RWPE2 (cell line): ENCODE measurements at regions not wholly inside any gene's neighbourhood (a gene's known extent, or its start where the extent isn't known, plus 50 kb on each side); places are given as distances from the start of the nearest gene placed in this dataset.
A peak's percentile ranks its signal among the peaks of the same experiment; 100 is the strongest.

ENCODE experiments used
- ATAC-seq: fragments of 200-7000 bp; cut with Tn5 transposase; 3 replicates; pipeline ENCODE4 v1.9.1; 2021; ENCODE audit warnings: low read depth
- DNase-seq: peaks from one replicate; pipeline ENCODE4 v3.0.0-alpha.2; 2020; ENCODE audit warnings: low spot score
- H3K27ac ChIP-seq: fragments of 450-650 bp; 2 replicates; pipeline ENCODE4 v1.5.1; 2017; ENCODE audit warnings: mild to moderate bottlenecking; ENCODE audit not compliant: poor library complexity, severe bottlenecking
- H3K27me3 ChIP-seq: fragments of 250-450 bp; sonication (Bioruptor Pico); 2 replicates; pipeline ENCODE4 v1.5.1; 2021; ENCODE audit warnings: mild to moderate bottlenecking, moderate library complexity; ENCODE audit not compliant: insufficient read depth, poor library complexity, severe bottlenecking
- H3K36me3 ChIP-seq: fragments of 250-450 bp; sonication (Bioruptor Pico); 2 replicates; pipeline ENCODE4 v1.5.1; 2020; ENCODE audit warnings: low read depth, mild to moderate bottlenecking, moderate library complexity
- H3K4me1 ChIP-seq: fragments of 250-450 bp; sonication (Bioruptor Pico); 2 replicates; pipeline ENCODE4 v1.5.1; 2021; ENCODE audit warnings: mild to moderate bottlenecking, moderate library complexity; ENCODE audit not compliant: insufficient read depth, poor library complexity, severe bottlenecking
- H3K4me3 ChIP-seq: fragments of 250-450 bp; sonication (Bioruptor Pico); 2 replicates; pipeline ENCODE4 v1.5.1; 2021; ENCODE audit warnings: mild to moderate bottlenecking, moderate library complexity; ENCODE audit not compliant: severe bottlenecking
- H3K9me3 ChIP-seq: fragments of 250-450 bp; sonication (Bioruptor Pico); 2 replicates; pipeline ENCODE4 v1.5.1; 2021; ENCODE audit warnings: mild to moderate bottlenecking, moderate library complexity; ENCODE audit not compliant: severe bottlenecking
- TF ChIP-seq, protein P1 (sequence below): fragments of 450-650 bp; IDR thresholded peaks from one replicate; pipeline ENCODE4 v1.5.1; 2017; ENCODE audit warnings: mild to moderate bottlenecking, moderate library complexity; ENCODE audit not compliant: poor library complexity, severe bottlenecking

DNA sequence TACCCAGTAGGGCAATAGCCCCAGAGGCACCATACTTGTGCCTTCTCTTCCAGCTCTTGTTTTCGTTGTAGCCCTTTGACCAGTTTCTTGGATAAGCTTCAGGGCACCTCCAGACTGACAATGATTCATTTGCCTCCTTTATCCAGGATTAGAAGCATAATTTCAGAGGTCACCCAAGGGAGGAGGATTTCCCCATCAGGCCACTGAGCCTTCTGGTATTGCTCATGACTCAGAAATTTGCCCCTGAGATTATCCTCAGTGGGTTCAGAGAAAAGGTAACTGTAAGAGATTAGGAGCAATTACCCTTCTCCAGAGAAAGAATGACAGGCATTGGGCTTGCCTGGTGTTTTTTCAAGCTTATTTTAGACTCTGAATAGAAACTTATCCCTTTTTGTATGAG is 147.9 kb downstream of the MSX2 start:
- TF ChIP-seq, protein P1, sequence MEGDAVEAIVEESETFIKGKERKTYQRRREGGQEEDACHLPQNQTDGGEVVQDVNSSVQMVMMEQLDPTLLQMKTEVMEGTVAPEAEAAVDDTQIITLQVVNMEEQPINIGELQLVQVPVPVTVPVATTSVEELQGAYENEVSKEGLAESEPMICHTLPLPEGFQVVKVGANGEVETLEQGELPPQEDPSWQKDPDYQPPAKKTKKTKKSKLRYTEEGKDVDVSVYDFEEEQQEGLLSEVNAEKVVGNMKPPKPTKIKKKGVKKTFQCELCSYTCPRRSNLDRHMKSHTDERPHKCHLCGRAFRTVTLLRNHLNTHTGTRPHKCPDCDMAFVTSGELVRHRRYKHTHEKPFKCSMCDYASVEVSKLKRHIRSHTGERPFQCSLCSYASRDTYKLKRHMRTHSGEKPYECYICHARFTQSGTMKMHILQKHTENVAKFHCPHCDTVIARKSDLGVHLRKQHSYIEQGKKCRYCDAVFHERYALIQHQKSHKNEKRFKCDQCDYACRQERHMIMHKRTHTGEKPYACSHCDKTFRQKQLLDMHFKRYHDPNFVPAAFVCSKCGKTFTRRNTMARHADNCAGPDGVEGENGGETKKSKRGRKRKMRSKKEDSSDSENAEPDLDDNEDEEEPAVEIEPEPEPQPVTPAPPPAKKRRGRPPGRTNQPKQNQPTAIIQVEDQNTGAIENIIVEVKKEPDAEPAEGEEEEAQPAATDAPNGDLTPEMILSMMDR = no peak
- ATAC-seq = no peak
- H3K9me3 ChIP-seq = no peaks in the 10 kb centered on the region
- DNase-seq = no peak
- no peaks in the 10 kb centered on the region for H3K4me1 ChIP-seq
- no peak overlapping the region for H3K27ac ChIP-seq
- no peak overlapping the region for H3K4me3 ChIP-seq
- H3K36me3 ChIP-seq = no peaks in the 10 kb centered on the region
- H3K27me3 ChIP-seq = peaks cover 53% of the 10 kb centered on the region

GRCh38 chr5:174852143-174852542 is 127.8 kb downstream of the MSX2 start:
- Histone ChIP-seq H3K27ac (no peak overlapping the region), H3K4me3 (no peak overlapping the region), H3K4me1 (no peaks in the 10 kb centered on the region), H3K36me3 (no peaks in the 10 kb centered on the region), H3K27me3 (no peaks in the 10 kb centered on the region), H3K9me3 (no peaks in the 10 kb centered on the region)
- DNase-seq (no peak), ATAC-seq (no peak)
- TF ChIP-seq, protein P1 = no peak

DNA sequence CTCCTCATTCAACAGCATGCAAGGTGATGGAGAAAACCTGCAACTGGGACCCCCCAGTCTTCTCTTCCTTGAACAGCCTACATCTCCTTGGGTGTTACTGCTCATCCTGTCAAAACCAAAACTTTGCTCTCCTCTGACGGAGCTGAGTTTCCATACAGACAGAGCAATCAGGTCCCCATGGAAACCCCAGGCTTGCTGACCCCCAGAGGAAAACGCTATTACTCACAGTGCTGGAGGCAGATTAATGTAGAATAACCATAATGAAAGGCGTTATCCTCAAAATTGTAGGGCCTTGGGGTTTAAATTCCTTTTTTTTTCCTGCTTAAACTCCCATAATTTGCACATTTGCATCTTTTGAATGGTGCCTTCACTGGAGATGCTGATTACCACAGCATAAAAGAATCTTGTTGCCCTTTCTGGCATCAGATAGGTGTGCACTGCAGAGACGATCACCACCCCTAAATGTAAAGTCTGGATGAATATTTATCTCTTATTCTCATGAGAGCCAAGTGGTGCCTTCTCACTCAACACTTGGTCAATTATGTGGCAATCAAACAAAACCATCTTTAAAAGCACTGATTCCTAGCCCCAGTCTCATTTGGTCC is 126.3 kb downstream of the MSX2 start:
- Histone ChIP-seq H3K27ac (no peak overlapping the region), H3K27me3 (no peaks in the 10 kb centered on the region), H3K4me1 (no peaks in the 10 kb centered on the region)

GRCh38 chr5:174849426-174849825 is 125.0 kb downstream of the MSX2 start:
- H3K9me3 ChIP-seq = no peaks in the 10 kb centered on the region
- DNase-seq (no peak), ATAC-seq (no peak)
- no peaks in the 10 kb centered on the region for H3K4me1 ChIP-seq
- TF ChIP-seq, protein P1 = no peak
- no peak overlapping the region for H3K27ac ChIP-seq
- no peak overlapping the region for H3K4me3 ChIP-seq
- H3K36me3 ChIP-seq = no peaks in the 10 kb centered on the region
- no peaks in the 10 kb centered on the region for H3K27me3 ChIP-seq

More for the DNA sequence above, 126.3 kb downstream of the MSX2 start:
- no peak for ATAC-seq
- H3K36me3 ChIP-seq = no peaks in the 10 kb centered on the region
- H3K9me3 ChIP-seq = no peaks in the 10 kb centered on the region
- no peak for DNase-seq
- H3K4me3 ChIP-seq = no peak overlapping the region
- TF ChIP-seq, protein P1 = no peak

- H3K9me3 ChIP-seq = no peaks in the 10 kb centered on the region
- H3K4me3 ChIP-seq = no peak overlapping the region
- no peaks in the 10 kb centered on the region for H3K36me3 ChIP-seq
- peak; percentile 19; the same call in 1 of the 3 replicates for ATAC-seq
- TF ChIP-seq, protein P1 = no peak
- no peaks in the 10 kb centered on the region for H3K27me3 ChIP-seq
- H3K27ac ChIP-seq = no peak overlapping the region
- H3K4me1 ChIP-seq = no peaks in the 10 kb centered on the region
- DNase-seq = no peak
Observed at GRCh38 chr5:174844971-174845370, 120.6 kb downstream of the MSX2 start.
